ENCODE measurements at regions not wholly inside any gene's neighbourhood (a gene's known extent, or its start where the extent isn't known, plus 50 kb on each side); places are given as distances from the start of the nearest gene placed in this dataset.

DNA sequence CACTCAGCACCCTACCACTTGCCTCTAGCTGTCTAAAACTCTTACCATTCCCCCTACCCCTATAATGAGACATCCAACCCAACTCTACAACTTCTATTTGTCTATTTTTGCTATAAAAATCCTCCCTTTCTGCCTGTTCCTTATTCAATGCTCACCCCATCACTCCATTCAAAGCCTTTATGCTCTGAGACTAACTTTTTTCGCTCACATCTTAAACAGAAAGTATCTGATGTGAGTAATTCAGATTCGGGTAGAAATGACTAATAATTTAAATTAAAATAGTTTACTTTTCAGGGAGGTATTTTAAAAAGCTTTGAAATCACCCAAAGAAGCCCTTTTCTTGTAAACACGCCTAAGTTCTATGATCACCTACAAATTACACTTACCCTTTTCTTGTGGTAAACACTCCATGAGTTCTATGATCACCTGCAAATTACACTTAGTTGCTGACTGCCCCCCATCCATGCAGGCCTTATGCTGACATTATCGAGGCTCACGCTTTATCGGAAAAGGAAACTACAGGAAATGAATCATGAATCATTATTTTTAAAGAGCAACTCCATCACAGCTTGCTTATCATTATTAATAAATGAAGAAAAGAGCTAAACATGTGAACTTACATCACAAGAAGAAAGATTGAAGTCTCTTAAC lies 168.7 kb upstream of the PPP1R2C start:
- no peak for DNase-seq

DNA sequence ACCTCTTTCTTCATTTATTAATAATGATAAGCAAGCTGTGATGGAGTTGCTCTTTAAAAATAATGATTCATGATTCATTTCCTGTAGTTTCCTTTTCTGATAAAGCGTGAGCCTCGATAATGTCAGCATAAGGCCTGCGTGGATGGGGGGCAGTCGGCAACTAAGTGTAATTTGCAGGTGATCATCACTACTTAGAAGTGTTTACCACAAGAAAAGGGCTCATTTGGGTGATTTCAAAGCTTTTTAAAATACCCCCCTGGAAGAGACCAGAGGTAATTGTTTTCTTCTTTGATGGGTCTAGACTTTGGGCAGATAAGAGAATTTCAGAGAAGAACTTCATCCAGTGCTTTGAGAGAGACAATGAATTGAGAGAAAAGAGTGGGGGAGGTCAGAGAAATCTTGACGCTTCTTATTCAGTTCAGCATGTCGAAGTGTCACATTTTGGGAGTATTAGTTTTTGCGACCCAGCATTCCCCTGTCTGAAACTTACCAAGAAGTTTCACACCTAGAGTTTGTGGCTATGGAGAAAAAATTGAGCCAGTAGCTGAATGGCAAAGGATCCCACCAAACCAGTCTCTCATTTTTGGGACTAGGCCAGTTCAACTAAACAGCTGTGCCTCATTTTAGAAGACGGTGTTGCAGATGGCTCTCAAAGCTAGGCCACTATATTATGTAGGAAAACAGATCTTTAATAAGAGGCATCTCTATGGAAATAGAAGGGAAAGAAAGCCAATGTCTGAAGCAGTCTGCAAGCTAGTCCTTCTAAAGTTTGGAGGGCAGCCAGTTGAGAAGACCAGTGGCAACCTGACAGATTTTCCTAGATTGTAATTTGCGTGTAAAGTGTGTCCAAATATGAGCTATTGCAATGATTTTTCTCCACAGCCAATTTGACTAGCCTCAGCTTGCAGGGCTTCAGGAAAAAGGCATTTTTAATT lies 171.0 kb upstream of the PPP1R2C start:
- peak; percentile 20 for DNase-seq

DNA sequence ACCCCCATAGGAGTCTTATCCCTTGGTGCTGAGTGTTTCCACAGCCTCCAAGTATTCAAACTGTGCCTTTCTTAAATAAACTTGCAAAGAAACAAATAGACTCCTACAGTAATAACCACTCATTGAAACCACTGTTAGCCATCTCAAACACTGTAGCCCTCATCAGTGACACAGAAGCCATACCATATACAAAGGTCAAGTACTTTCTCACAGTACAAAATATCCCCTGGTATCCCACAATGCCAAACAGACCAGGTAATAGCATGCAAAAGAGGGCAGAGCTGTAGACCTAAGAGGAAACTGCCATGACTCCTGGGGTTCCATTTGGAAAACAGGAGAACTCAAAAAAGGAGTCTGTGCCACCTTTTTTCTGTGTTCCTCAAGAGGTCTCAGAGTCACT lies 173.8 kb upstream of the PPP1R2C start:
- DNase-seq = no peak

DNA sequence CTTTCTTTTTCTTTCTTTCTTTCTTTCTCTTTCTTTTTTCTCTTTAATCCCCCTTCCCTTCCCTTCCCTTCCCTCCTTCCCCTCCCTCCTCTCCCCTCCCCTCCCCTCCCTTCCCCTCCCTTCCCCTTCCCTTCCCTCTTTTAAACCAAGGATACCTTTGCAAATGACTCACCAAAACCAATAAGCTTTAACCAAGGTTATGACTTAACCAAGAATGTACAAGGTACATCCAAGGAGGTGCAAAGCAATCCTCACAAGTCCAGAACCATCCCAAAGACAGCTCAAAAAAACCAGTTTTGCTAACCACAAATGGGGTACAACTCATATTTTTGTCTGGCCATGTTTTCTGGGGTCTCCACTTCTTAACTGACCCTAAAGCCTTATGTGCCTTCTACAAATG lies 174.7 kb upstream of the PPP1R2C start:
- DNase-seq = no peak

DNA sequence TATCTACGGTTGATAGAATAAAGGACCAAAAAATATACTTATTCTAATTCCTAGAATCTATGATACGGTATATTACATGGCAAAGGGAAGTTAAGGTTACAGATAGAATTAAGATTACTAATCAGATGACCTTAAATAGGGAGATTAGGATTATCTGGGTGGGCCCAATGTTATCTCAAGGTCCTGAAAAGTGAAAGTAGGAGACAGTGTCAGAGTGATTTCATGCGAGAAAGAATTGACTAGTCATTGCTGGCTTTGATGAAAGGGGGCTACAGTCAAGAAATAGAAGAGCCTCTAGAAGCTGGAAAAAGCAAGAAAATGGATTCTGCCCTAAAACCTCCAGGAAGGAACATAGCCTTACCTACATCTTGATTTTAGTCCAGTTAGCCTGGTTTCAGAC lies 176.9 kb upstream of the PPP1R2C start:
- DNase-seq = no peak

DNA sequence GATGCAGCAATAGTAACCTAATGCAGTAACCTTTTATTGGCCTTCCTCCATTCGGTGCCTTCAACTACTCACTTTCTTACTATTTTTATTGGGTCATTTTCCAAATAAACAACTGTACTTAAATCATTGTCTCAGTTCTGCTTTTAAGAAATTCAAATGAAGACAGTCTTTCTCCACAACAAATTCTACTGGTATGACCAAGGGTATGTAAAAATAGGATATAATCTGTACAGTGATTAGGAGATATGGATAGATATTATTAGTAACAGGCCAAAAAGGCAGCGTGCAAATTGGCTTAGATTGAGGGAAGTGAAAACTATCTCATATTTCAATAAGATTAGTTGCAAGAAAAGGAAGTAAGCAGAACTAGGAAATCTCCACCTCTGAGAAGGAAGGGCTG lies 177.4 kb upstream of the PPP1R2C start:
- no peak for DNase-seq

DNA sequence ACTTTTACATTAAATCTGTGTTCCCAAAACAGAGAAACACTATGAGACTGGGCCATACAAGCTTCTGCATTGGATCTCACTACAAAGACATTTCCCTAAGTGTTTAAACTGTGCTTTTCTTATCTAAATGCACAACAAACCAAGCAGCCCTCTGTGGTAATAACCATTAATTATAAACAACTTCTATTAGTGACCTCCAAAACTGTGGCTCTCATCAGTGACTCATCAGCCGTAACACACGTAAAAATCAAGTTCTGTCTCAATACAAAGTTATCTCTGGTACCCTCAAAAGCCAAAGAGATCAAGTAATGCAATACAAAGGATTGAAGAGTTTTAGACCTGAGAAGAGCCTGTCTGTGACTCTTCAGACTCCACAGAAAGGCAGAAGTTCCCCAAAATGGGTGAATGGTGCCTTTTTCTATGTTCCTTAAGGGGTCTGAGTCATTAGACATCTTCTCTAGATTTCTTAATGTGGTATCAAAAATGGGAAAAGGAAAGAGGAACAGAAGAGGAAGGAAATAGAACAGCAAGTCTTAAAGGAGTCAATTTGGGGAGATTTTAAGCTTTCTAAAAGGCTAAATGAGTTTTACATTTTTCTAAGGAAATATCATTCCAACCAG lies 189.8 kb upstream of the PPP1R2C start:
- no peak for DNase-seq

DNA sequence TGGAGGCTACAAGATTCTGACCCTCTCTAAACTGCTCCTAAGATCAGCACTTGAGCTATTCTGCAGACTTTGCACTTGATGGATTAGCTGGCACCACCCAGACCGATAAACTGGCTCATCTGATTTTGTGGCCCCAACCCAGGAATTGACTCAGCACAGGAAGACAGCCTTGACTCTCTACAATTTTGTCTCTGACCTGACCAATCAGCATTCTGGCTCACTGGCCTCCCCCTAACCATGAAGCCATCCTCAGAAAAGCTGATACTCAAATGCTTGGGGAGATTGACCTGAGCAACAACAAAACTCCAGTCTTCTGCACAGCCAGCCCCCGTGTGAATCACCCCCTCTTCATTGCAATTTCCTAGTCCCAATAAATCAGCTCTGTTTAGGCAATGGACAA lies 195.4 kb upstream of the PPP1R2C start:
- DNase-seq = no peak

DNA sequence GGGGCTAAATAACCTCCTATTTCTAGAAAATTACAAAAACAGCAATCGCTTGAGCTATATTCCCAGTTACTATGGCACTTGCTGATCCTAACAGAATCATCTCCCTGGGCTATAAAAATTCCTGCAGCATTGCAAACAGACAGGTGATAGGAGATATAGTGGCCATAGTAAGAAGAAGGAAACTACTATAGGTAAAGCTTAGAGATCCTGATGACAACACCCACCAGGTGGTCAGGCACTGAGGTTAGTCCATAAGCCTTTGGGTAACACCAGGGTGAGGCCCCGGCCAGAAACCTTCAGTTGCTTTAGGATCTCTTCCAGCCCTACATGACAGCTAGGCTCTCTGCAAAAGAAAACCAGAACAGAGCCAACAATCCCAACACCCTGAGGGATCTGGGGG lies 197.9 kb upstream of the PPP1R2C start:
- DNase-seq = no peak

DNA sequence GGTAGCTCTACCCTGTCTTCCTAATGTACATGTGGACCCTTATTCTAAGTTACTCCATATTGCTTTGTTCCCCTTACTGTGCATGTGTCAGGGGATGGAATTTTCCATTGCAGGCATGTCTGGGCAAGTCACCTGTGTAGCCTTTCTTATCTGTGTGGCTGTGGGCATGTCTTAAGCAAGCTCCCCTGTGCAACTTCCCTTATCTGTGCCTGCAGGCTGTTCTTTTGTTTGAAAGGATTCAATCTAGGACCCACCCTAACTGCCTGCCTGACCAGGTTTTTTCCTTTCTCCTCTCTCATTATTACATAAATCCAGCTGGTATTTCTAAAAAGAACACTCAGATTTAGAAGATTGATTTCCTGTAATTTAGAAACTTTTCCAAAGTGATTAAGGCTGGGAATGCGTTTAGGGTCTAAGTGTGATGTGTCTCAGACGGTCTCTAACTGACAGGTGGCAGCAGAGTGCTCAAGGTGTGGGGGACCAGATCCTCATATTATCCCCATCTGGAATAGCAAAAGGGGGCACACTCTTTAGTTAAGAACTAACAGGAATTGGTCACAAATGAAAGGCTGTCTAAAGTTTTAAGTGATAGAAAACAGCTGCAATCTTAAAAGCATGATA lies 198.9 kb upstream of the PPP1R2C start:
- DNase-seq = no peak

DNA sequence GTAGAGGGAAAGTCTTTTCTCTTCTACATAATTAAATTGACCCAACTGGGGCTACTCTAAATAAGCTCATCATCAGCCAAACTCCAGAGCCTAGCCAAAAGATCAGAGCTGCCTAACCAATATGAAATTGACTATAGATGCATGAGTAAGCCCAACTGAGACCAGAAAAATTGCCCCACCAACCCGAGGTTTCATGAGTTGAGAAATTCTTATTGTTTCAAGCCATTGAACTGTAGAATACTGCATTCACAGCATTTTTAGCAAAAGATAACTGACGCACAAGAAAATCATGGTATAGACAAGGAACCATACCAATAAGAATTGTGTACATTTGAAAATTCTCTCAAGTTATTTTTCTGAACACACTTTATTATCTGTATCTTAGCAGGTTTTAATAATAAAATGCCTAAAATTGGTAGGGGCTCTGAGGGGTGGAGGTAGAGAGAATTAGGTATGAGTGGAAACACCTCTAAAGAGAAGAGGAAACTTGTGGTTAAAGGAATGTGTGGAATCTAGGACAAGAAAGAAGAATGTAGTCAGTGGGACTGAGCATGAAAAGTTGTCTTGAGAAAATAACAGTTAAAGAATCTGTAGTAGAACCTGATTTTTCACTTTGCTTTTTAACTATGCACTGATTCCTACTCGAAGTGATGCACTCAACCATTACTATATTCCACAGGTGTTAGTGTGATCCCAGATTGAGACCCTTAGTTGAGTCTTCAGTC lies 200.9 kb upstream of the PPP1R2C start:
- no peak for DNase-seq

DNA sequence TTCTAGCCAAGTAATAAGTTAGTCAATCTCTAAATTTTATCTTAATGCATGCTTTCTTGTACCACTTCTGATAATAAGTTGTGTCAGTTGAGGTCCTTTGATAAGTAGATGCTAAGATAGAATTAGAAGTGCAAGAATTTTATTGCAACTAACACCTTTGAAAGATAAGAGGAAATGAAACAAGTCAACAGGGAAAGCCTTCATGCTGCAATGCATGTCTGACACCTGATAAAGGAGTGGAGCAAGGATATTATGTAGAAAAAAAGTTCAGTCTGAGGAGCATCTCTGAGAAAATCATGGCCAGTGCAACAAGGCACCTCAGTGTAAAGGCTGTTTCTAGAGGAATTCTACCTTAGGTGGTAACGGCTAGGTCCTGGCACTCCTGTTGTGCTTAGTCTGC lies 210.7 kb upstream of the PPP1R2C start:
- DNase-seq = no peak

DNA sequence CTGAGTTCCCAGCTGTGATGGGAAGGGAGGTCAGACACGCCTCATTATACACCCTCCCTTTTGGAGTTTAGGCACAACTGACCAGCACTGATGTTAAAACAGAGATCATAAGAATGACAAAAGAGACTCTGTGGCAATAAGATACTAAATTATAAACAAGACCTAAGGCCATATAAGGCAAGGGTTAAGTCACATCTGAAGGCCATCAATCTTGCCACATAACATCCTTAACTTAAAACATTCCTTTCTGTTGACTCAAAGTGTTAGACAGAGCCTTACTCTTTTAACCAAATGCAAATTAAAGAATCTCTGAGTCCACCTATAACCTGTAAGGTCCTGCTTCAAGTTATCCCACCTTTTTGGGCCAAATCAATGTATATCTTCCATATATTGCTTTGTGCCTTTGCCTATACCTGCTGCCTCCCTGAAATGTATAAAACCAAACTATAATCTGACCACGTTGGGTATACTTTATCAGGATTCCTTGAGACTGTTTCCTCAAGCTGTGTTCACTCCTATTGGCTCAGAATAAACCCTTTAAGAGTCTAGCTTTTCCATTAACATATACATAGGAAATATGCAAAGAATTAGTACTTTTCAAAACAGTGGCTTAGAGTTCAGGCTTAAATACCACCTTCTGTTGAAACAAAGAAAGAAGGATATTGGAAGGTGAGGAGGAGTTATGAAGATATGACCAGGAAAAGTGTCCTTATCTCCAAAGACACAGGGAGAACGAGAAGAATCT lies 214.4 kb upstream of the PPP1R2C start:
- DNase-seq = no peak

DNA sequence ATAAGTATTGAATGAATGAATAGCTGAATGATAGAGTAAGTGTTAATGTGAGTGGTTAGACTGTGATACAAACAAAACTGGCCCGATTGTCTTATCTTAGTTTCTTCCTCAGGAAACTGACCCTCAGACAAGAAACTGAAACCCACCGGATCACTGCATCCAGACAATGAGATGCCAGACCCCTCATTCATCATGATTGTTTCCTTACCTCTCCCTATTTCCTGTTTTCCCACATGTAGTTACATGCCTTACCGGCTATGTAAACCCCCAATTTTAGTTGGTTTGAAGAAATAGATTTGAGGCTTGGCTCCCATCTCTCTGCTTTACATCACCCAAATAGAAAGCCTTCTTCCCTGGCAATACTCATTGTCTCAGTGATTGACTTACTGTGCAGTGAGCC lies 218.9 kb upstream of the PPP1R2C start:
- no peak for DNase-seq

DNA sequence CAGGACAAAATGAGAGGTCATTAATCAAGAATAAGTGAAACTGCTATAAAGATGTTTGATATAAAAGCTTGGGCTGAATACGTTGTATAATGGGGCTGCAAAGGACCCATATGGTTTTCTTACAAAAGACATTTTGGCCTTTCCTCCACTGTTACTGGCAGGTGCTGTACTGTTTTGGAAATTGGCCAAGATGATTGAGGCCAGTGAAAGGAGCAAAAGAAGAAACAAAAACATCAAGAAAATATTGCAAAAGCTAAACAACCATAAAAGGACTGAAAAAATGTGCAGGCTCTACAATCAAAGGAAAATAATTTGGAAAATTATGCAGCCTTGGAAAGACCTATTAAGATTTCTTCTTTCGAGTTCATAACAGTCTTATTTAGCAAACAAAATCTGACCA lies 222.2 kb upstream of the PPP1R2C start:
- no peak for DNase-seq

DNA sequence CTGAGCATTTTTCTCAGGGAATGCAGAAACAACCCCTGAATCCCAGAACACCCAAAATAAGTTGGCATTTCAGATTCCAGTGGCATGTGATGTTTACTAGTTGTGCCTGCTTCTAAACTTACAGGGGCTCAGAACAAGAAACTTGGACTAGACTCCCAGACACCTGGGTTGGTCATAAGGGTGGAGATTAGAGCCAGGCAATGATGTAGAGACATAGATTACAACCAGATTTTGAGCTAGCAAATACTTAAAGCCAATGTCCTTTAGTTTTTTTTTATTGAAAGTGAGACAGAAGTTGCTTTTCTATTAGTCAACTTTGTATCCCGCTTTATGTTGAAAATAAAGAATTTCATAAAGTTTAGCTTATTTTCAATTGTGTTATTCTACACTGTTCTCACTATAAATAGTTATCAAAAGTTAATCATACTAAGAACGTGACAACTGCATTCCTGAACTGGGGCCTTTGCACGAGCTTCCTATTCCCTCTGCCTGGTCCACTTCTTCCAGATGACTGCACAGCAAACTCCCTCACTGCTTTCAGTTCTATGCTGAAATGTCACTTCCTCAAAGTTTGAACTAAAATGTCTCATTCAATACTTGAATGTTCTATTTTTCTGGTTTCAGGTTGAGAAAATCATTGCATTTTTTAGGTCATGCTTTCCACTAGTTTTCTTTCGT lies 224.7 kb upstream of the PPP1R2C start:
- DNase-seq = no peak

DNA sequence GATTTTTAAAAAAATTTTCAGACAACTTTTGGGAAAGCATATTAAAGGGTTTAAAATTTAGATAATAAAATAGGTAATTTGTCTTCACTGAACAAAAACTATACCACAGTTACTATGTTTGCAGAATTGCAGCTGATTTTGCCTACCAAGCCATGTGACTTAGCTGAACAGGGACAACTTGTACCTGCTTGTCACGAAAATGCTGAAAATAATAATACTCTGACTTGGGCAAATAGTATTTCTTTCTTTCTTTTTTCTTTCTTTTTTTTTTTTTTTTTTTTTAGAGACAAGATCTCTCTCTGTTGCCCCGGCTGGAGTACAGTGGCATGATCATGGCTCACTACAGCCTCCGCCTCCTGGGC lies 225.2 kb upstream of the PPP1R2C start:
- no peak for DNase-seq

DNA sequence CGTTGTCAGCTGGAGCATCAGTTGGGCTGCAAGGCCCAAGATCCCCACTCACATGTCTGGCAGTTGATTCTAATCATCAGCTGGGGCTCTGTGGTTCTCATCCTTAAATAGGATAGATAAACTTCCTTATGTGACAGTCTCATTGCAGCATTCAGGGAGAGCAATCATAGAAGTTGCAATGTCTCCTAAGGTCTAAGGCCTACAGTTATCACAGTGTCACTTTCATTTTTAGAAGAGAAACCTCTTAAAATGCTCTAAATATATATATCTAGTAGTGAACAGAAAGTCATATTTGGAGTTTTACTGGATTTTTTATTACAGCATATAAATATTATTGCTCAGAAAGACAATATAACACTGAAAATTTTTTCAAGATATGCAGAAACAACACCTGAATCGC lies 226.0 kb upstream of the PPP1R2C start:
- DNase-seq = no peak

DNA sequence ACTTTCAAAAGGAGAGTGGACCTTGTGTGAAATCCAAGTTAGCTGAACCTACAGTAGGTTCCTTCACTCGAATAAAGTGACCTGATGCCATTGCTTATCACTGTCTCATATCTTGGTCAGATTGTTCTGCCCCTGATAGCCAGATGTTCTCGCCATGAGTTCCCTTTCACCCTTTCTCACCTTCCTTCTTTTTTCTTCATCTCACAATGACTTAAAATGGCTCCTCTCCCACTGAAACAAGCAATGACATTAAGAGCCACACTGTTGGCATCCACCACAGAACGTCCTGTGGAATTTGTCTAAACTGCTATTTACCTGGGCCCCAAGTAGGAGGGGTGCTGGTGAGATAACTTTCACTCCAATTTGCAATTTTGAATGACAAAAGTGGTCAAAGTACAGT lies 227.6 kb upstream of the PPP1R2C start:
- DNase-seq = no peak

DNA sequence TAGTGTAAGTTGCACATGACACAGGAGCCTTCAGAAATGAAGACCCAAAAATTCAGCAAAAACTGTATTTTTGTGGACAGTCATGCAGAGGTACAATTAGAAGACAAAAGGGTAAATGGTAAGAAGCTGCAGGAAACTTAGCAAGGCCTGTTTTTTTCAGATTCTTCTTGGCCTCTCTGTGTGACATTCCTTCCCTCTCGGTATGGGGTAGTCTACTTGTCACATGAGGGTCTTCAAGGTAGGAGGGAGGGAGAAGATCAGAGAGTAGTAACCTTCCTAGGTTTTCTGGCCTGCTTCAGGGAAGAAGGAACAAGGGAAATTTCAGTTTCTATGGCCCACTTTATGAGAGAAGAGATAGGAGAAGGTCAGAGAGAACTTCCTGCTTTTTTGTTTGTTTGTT lies 230.4 kb upstream of the PPP1R2C start:
- no peak for DNase-seq

DNA sequence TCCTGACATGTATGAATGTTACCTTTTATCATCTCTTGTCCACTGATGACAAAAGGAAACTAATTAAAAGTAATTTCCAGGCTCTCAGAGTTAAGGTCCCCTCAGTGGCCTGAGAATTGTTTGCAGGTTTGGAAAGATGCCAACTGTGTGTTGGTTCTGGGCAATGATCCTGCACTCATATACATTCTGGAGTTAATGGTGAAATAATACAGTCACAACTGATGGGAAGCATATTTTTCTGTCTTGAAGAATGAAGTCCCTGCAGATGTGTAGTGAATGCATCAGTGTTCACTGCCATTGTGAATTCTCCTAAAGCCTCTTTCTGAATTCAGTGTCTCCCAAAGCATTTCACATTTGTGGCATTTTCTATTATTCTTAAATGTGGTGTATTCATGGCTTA lies 238.1 kb upstream of the PPP1R2C start:
- DNase-seq = no peak

DNA sequence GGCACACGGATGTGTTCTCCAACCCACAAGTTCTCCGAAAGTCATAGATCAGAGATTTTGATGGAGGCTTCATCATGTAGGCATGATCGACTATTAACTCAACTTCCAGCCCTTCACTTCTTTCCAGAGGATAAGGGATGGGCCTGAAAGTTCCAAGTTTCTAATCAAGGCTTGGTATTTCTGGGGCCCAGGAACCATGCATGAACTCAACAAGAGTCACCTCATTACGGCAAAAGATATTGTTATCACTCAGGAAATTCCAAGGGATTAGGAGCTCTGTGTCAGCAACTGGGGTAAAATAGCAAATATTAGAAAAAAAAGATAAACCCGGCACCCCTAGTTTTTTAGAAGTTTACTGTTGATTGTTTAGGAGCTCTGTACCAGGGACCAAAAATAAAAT lies 240.1 kb upstream of the PPP1R2C start:
- DNase-seq = no peak
